Psoas muscle (tissue), 7 donors: ENCODE measurements at regions not wholly inside any gene's neighbourhood (a gene's known extent, or its start where the extent isn't known, plus 50 kb on each side); places are given as distances from the start of the nearest gene placed in this dataset.

ENCODE experiments used
- ATAC-seq, 4 donors: fragments of 200-7000 bp; cut with Tn5 transposase; one replicate each; pipeline ENCODE4 v1.9.1; 2020; ENCODE audit warnings: moderate library complexity in 3 of 4, mild to moderate bottlenecking in 2 of 4
- DNase-seq, 2 donors: peaks; one replicate each; pipeline ENCODE4 v3.0.0-alpha.2; 2020
- H3K27ac ChIP-seq: fragments of 200-600 bp; one replicate; pipeline ENCODE4 v1.8.0; 2022
- H3K27me3 ChIP-seq, 3 donors: fragments of 200-600 bp in 1 of 3; one replicate each; pipeline versions ENCODE4 v1.6.1 to v1.8.0; 2013 to 2022; ENCODE audit warnings: low read length in 2 of 3, mild to moderate bottlenecking in 2 of 3, moderate library complexity in 1 of 3; ENCODE audit not compliant: insufficient read depth in 3 of 3
- H3K36me3 ChIP-seq, 2 donors: fragments of 200-600 bp in 1 of 2; one replicate each; pipeline versions ENCODE4 v1.6.1 to v1.8.0; 2013 to 2022; ENCODE audit warnings: low read depth in 1 of 2, mild to moderate bottlenecking in 1 of 2, moderate library complexity in 1 of 2; ENCODE audit not compliant: insufficient read depth in 1 of 2
- H3K4me1 ChIP-seq: fragments of 200-600 bp; one replicate; pipeline ENCODE4 v1.8.0; 2022
- H3K4me3 ChIP-seq: fragments of 200-600 bp; one replicate; pipeline ENCODE4 v1.8.0; 2022; ENCODE audit warnings: mild to moderate bottlenecking
- H3K9me3 ChIP-seq: fragments of 200-600 bp; one replicate; pipeline ENCODE4 v1.8.0; 2022
- WGBS, 3 donors: extraction: QIAGEN DNeasy Blood & Tissue Kit; methylation state at CpG; one replicate each; pipeline versions ENCODE4 v1.1.6 to v1.1.7; 2013; 5-methylcytosine and 5-hydroxymethylcytosine counted together
- intact Hi-C, 2 donors: fragments of 100-400 bp; cut with DNase I; formaldehyde crosslinking; loops; one replicate each; pipeline versions ENCODE4 v1.11.0 to v1.14.2; 2022
- TF ChIP-seq, protein P1 (sequence below): fragments of 200-600 bp; IDR thresholded peaks from one replicate; pipeline ENCODE4 v1.8.0; 2022; ENCODE audit warnings: antibody characterized with exemption
- donor health status: healthy with polysubstance abuse.
- donor health status: DM: no; HTN: no; CAD: no; lungs with moderate emphysema.
- donor health status: Bipolar disorder and iron deficiency.
- donor health status: healthy.
- donor health status: DM: yes; HTN: yes; CAD: no.
- donor health status: DM: no; HTN: no; CAD: no.
- donor health status: DM: yes; HTN: yes; CAD: no.

DNA sequence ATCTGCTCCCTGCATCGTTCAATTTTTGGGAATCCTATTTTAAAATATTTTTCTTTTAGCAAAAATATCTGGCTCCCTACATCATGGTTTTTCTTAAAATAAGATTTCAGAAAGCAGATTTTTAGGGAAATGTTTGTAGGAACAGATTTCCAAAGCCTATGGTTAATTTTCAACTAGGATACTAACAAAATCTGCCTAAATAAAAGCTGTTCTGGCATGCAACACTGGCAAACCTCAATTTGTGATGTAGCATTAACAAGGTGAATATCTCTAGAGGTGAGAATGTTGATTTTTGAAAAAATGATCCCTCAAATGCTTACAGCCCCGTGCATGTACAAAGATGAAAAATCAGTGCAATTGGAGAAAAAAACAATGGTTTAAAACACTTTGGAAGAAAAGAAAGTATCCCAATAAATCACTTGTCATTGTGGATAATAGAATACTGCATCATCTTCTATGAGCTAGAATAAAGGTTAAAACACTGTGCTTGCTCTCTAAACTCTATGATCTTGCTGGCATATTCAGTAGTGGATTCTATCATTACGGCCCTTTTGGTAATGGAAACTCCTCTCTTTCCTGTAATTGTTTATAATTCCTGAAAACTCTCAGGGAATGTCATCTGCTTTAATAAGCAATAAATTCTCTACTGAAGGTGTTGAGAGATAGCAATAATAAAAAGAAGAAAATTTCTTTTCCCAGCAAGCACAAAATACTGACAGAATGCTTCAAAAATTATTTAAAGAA lies 97.6 kb downstream of the C4orf33 start:
- H3K27me3 ChIP-seq: no peaks in the 10 kb centered on the region
- H3K27ac ChIP-seq: no peak overlapping the region
- H3K36me3 ChIP-seq: no peaks in the 10 kb centered on the region
- WGBS, 3 donors: 54 to 65% (median 58%) methylated on average over 3 of the region's 3 CpGs
- ATAC-seq (no peak), DNase-seq (no peak)
- no peak overlapping the region for H3K4me3 ChIP-seq
- H3K4me1 ChIP-seq: no peaks in the 10 kb centered on the region
- TF ChIP-seq, protein P1, sequence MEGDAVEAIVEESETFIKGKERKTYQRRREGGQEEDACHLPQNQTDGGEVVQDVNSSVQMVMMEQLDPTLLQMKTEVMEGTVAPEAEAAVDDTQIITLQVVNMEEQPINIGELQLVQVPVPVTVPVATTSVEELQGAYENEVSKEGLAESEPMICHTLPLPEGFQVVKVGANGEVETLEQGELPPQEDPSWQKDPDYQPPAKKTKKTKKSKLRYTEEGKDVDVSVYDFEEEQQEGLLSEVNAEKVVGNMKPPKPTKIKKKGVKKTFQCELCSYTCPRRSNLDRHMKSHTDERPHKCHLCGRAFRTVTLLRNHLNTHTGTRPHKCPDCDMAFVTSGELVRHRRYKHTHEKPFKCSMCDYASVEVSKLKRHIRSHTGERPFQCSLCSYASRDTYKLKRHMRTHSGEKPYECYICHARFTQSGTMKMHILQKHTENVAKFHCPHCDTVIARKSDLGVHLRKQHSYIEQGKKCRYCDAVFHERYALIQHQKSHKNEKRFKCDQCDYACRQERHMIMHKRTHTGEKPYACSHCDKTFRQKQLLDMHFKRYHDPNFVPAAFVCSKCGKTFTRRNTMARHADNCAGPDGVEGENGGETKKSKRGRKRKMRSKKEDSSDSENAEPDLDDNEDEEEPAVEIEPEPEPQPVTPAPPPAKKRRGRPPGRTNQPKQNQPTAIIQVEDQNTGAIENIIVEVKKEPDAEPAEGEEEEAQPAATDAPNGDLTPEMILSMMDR: no peak
- H3K9me3 ChIP-seq: no peaks in the 10 kb centered on the region
- intact Hi-C loops: no loop called here

DNA sequence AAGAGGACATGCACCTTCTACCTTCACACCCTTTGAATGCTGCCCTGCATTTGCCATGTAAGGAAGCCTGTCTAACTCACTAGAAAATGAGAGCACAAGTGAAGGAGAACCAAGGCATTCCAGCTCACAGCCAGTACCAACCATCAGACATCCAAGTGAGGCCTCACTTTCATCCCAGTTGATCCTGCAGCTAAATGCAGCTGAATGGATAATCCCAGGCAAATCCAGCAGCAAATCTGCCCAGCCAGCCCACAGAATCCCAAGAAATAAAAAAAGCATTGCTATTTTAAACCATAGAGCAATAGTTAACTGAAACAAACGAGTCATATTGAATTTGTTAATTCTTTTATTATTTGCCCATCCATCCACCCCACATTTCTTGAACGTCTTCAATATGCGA lies 112.5 kb downstream of the C4orf33 start:
- no peaks in the 10 kb centered on the region for H3K9me3 ChIP-seq
- no peaks in the 10 kb centered on the region for H3K36me3 ChIP-seq
- no peak overlapping the region for H3K27ac ChIP-seq
- no peak for DNase-seq
- no peaks in the 10 kb centered on the region for H3K4me1 ChIP-seq
- WGBS, 3 donors: 60 to 71% (median 70%) methylated on average over 3 of the region's 3 CpGs
- TF ChIP-seq, protein P1: no peak
- H3K27me3 ChIP-seq: no peaks in the 10 kb centered on the region
- no peak overlapping the region for H3K4me3 ChIP-seq
- intact Hi-C loops: no loop called here
- no peak for ATAC-seq

DNA sequence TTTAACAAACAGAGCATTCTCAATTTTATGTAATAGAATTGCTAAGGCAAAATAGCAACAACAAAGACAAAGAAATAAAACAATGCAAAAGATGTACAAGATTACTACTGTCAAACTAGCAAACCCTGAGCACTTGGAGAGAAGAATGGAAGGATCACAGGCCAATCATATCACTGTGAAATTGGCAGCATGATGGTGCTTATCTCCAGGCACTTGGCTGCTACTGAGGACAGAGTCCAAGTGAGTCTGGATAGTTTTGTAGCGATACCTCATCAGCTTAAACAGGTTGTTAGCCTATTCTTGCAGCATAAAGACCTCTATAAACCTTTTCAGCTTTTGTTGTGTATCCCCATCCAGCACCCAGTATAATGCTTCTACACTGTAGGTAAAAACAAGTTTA lies 117.7 kb downstream of the C4orf33 start:
- no peaks in the 10 kb centered on the region for H3K27me3 ChIP-seq
- WGBS, 3 donors: 88 to 92% (median 89%) methylated on average over 1 of the region's 1 CpG
- no peak for DNase-seq
- TF ChIP-seq, protein P1: no peak
- no peaks in the 10 kb centered on the region for H3K9me3 ChIP-seq
- intact Hi-C loops: no loop called here
- no peaks in the 10 kb centered on the region for H3K4me1 ChIP-seq
- no peak for ATAC-seq
- no peak overlapping the region for H3K27ac ChIP-seq
- no peak overlapping the region for H3K4me3 ChIP-seq
- H3K36me3 ChIP-seq: no peaks in the 10 kb centered on the region

DNA sequence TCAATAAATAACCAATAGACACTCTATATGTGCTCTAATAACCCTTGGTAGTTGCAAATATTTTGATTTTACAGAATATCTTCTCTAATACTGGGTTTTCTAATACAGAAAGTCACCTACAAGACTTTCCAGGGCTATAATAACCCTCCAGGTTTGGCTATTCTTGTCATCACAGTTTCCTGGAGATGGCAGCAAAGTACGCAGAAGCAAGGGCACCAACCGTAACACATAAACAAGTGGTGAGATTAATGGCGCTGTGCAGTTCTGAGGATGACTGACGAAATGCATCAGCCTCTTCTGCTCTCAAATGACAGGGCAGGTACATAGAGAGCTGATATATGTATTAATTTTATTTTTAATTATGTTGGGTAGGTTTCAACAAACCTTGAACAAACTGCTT lies 122.4 kb downstream of the C4orf33 start:
- Histone ChIP-seq H3K4me1 (no peaks in the 10 kb centered on the region), H3K36me3 (no peaks in the 10 kb centered on the region), H3K9me3 (no peaks in the 10 kb centered on the region), H3K27ac (no peak overlapping the region), H3K27me3 (no peaks in the 10 kb centered on the region), H3K4me3 (no peak overlapping the region)
- intact Hi-C loops: no loop called here
- ATAC-seq: peak in 1 of 4 donors; percentile 49
- TF ChIP-seq, protein P1: peak; percentile 26
- 24 to 48% (median 34%) methylated on average over 4 of the region's 4 CpGs for whole genome bisulfite sequencing, 3 donors
- no peak for DNase-seq

DNA sequence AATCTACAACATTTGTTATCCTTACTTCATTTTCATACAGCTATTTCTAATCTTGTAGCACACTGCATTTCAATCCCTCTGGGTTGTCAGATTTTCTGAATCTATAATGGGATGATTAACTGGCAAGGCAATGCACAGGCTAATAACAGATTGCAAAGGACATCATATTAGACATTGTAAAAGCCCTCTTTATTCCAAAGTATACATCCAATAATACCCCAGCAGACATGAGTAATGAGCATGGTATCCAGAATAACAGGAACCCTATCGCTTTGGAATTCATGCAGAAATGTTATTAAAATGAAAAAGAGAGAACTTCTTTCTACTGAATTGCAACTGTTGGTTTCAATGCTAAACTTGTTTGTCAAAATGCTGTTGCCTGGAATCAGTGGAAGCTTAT lies 122.9 kb downstream of the C4orf33 start:
- ATAC-seq (no peak), DNase-seq (no peak)
- no peaks in the 10 kb centered on the region for H3K27me3 ChIP-seq
- no peaks in the 10 kb centered on the region for H3K9me3 ChIP-seq
- no peak overlapping the region for H3K4me3 ChIP-seq
- no peaks in the 10 kb centered on the region for H3K4me1 ChIP-seq
- no peak overlapping the region for H3K27ac ChIP-seq
- TF ChIP-seq, protein P1: no peak
- 73 to 81% (median 74%) methylated on average over 1 of the region's 1 CpG for whole genome bisulfite sequencing, 3 donors
- intact Hi-C loops: no loop called here
- no peaks in the 10 kb centered on the region for H3K36me3 ChIP-seq
